ENCODE measurements at regions not wholly inside any gene's neighbourhood (a gene's known extent, or its start where the extent isn't known, plus 50 kb on each side); places are given as distances from the start of the nearest gene placed in this dataset.

DNA sequence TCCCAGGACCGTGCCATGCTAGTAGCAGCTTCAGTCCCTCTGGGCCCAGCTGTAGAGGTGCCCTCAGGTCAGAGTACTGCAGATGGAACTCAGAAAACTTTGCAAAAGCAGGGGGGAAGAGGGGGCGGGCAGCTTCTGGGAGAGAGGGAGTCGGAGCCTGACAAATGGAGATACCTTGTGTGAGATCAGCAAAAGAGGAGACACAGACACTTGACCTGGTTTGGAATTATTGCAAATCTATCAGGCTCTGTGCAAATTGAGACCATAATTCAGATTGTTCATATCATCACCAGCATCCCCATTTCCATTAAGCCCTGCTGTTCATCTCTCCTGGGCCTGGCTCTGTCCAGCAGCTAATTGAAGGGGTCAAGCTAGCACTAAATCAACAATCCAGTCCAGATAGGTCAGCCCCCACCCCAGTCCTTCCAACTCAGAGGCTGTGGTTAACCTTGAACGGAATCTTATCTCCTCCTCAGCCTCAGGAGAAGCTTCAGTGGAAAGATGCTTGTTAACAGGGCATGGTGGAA is 292.6 kb upstream of the PLET1 start:
- H3K4me1 Mint-ChIP-seq = peaks cover 3% of the 10 kb centered on the region
- H3K4me3 ChIP-seq (replicated peaks in 1 of 3; ENCODE audit: low read depth in 2 of 3, low read length in 3 of 3) = no peak overlapping the region
- no peaks in the 10 kb centered on the region for H3K27me3 ChIP-seq (ENCODE audit: control insufficient read depth in 2 of 2, insufficient read depth in 2 of 2, low read length in 2 of 2)
- no peaks in the 10 kb centered on the region for H3K4me1 ChIP-seq (ENCODE audit: control insufficient read depth in 1 of 2, insufficient read depth in 2 of 2, low read length in 2 of 2)
- intact Hi-C loops (cut with micrococcal nuclease) = loop anchor here in 1 of 2 donors (10.0 kb wide), 1 partner anchor 338 kb away; no protein-coding TSS in a partner anchor
- TF ChIP-seq CTCF (IDR thresholded peaks at IDR 0.05) = no peak
- H3K9ac ChIP-seq (ENCODE audit: insufficient read depth, low read length, poor library complexity, severe bottlenecking) = no peak overlapping the region
- no peak overlapping the region for H3K4me3 Mint-ChIP-seq
- H3K36me3 Mint-ChIP-seq = no peaks in the 10 kb centered on the region
- no peak overlapping the region for H3K27ac ChIP-seq (ENCODE audit: low read depth in 1 of 2, low read length in 2 of 2)
- no peaks in the 10 kb centered on the region for H3K9me3 Mint-ChIP-seq
- no peak overlapping the region for H3K27ac Mint-ChIP-seq
- WGBS (ENCODE audit: insufficient coverage) = 94% methylated on average over 2 of the region's 4 CpGs
- no peaks in the 10 kb centered on the region for H3K79me2 ChIP-seq (ENCODE audit: insufficient read depth, low read length)
- H3K9me3 ChIP-seq (replicated peaks in 1 of 2; ENCODE audit: control insufficient read depth in 1 of 2, insufficient read depth in 1 of 2, low read length in 2 of 2) = no peaks in the 10 kb centered on the region
- DNase-seq = no peak
- H3K36me3 ChIP-seq (replicated peaks in 1 of 2; ENCODE audit: control insufficient read depth in 1 of 2, insufficient read depth in 2 of 2, low read length in 2 of 2) = no peaks in the 10 kb centered on the region
- no peaks in the 10 kb centered on the region for H4K20me1 ChIP-seq (ENCODE audit: insufficient read depth, low read length)
- H3K4me2 ChIP-seq (replicated peaks; ENCODE audit: extremely low read depth, low read length, poor library complexity, severe bottlenecking) = no peak overlapping the region
- peaks cover 0 to 6% (median 0%) of the 10 kb centered on the region in 3 donors for H3K27me3 Mint-ChIP-seq (ENCODE audit: low read depth in 3 of 3)
- H2AFZ ChIP-seq (ENCODE audit: insufficient read depth, low read depth, low read length, poor library complexity, severe bottlenecking) = no peak overlapping the region

- Mint-ChIP-seq H3K36me3 (no peaks in the 10 kb centered on the region), H3K27ac (no peak overlapping the region), H3K27me3 (ENCODE audit: low read depth in 3 of 3) (peaks cover 0 to 6% (median 0%) of the 10 kb centered on the region in 3 donors), H3K4me3 (no peak overlapping the region), H3K4me1 (peaks cover 3% of the 10 kb centered on the region), H3K9me3 (no peaks in the 10 kb centered on the region)
- no peak for DNase-seq
- 100% methylated on average over 1 of the region's 4 CpGs for WGBS (ENCODE audit: insufficient coverage)
- Histone ChIP-seq H3K4me1 (ENCODE audit: control insufficient read depth in 1 of 2, insufficient read depth in 2 of 2, low read length in 2 of 2) (no peaks in the 10 kb centered on the region), H3K36me3 (replicated peaks in 1 of 2; ENCODE audit: control insufficient read depth in 1 of 2, insufficient read depth in 2 of 2, low read length in 2 of 2) (no peaks in the 10 kb centered on the region), H3K79me2 (ENCODE audit: insufficient read depth, low read length) (no peaks in the 10 kb centered on the region), H2AFZ (ENCODE audit: insufficient read depth, low read depth, low read length, poor library complexity, severe bottlenecking) (no peak overlapping the region), H3K4me3 (replicated peaks in 1 of 3; ENCODE audit: low read depth in 2 of 3, low read length in 3 of 3) (no peak overlapping the region), H3K27me3 (ENCODE audit: control insufficient read depth in 2 of 2, insufficient read depth in 2 of 2, low read length in 2 of 2) (no peaks in the 10 kb centered on the region), H3K9me3 (replicated peaks in 1 of 2; ENCODE audit: control insufficient read depth in 1 of 2, insufficient read depth in 1 of 2, low read length in 2 of 2) (no peaks in the 10 kb centered on the region), H3K27ac (ENCODE audit: low read depth in 1 of 2, low read length in 2 of 2) (no peak overlapping the region), H3K9ac (ENCODE audit: insufficient read depth, low read length, poor library complexity, severe bottlenecking) (no peak overlapping the region), H4K20me1 (ENCODE audit: insufficient read depth, low read length) (no peaks in the 10 kb centered on the region), H3K4me2 (replicated peaks; ENCODE audit: extremely low read depth, low read length, poor library complexity, severe bottlenecking) (no peak overlapping the region)
- intact Hi-C loops (cut with micrococcal nuclease) = loop anchor here (2.0 to 10.0 kb wide), 2 partner anchors 264 to 340 kb away; no protein-coding TSS in a partner anchor
- TF ChIP-seq CTCF (IDR thresholded peaks at IDR 0.05) = no peak
Measured at GRCh38 chr11:112554586-112554985, 293.9 kb upstream of the PLET1 start.
